ENCODE measurements at regions not wholly inside any gene's neighbourhood (a gene's known extent, or its start where the extent isn't known, plus 50 kb on each side); places are given as distances from the start of the nearest gene placed in this dataset.

- no peaks in the 10 kb centered on the region for H3K9me2 ChIP-seq (ENCODE audit: insufficient read depth)
Measured at GRCh38 chr5:82849885-82850284, 227.3 kb downstream of the TMEM167A start.

More at GRCh38 chr5:82849885-82850284, 227.3 kb downstream of the TMEM167A start:
- Histone ChIP-seq H3K36me3 (ENCODE audit: control insufficient read depth in 1 of 2, insufficient read depth in 2 of 2, low read length in 2 of 2) (no peaks in the 10 kb centered on the region), H3K4me1 (ENCODE audit: control insufficient read depth in 1 of 2, insufficient read depth in 2 of 2, low read length in 2 of 2) (no peaks in the 10 kb centered on the region), H4K20me1 (ENCODE audit: insufficient read depth) (no peaks in the 10 kb centered on the region), H3K4me3 (replicated peaks in 1 of 2; ENCODE audit: low read depth in 1 of 2, low read length in 2 of 2) (no peak overlapping the region), H3K4me2 (ENCODE audit: low read length) (no peak overlapping the region), H3K79me2 (ENCODE audit: insufficient read depth, low read length) (no peaks in the 10 kb centered on the region), H3K27ac (ENCODE audit: low read depth, low read length) (no peak overlapping the region), H2AFZ (ENCODE audit: low read depth, low read length, poor library complexity, severe bottlenecking) (no peak overlapping the region), H3K9me3 (ENCODE audit: control insufficient read depth in 1 of 2, insufficient read depth in 1 of 2, low read depth in 1 of 2, low read length in 2 of 2) (no peaks in the 10 kb centered on the region), H3K9ac (ENCODE audit: low read length) (no peak overlapping the region), H3K27me3 (ENCODE audit: insufficient read depth, low read length) (no peaks in the 10 kb centered on the region)
- TF ChIP-seq FOSL1 (IDR thresholded peaks at IDR 0.05; ENCODE audit: low read depth) = no peak
- no peak for TF ChIP-seq SRF (IDR thresholded peaks at IDR 0.05; ENCODE audit: low read depth)
- TF ChIP-seq ZNF274 (IDR thresholded peaks at IDR 0.05; ENCODE audit: low read depth, low read length) = no peak
- TF ChIP-seq TCF7L2 (IDR thresholded peaks at IDR 0.05; ENCODE audit: borderline replicate concordance, extremely low read depth, insufficient read depth, insufficient read length) = no peak
- TF ChIP-seq ZBTB33 (IDR thresholded peaks at IDR 0.05; ENCODE audit: extremely low read depth, insufficient replicate concordance, low read length) = no peak
- no peak for TF ChIP-seq JUND (IDR thresholded peaks at IDR 0.05)
- no peak for TF ChIP-seq SP1 (IDR thresholded peaks at IDR 0.05; ENCODE audit: low read depth)
- no peak for TF ChIP-seq ELF1 (IDR thresholded peaks at IDR 0.05; ENCODE audit: borderline replicate concordance, low read depth)
- no peak for TF ChIP-seq POLR2A (IDR thresholded peaks at IDR 0.05; ENCODE audit: borderline replicate concordance, extremely low read depth, insufficient read depth, insufficient read length)
- no peak for TF ChIP-seq CEBPB (IDR thresholded peaks at IDR 0.05; ENCODE audit: low read depth)
- TF ChIP-seq CTCF (IDR thresholded peaks at IDR 0.05 in 2 of 3, conservative IDR thresholded peaks at IDR 0.05 in 1 of 3; ENCODE audit: borderline replicate concordance in 1 of 3, insufficient read depth in 1 of 3, low read depth in 2 of 3, low read length in 2 of 3) = no peak
- TF ChIP-seq POLR2AphosphoS5 (IDR thresholded peaks at IDR 0.05; ENCODE audit: low read depth, low read length) = no peak
- TF ChIP-seq RAD21 (IDR thresholded peaks at IDR 0.05; ENCODE audit: low read depth) = no peak
- TF ChIP-seq EGR1 (IDR thresholded peaks at IDR 0.05; ENCODE audit: low read depth) = no peak
- no peak for TF ChIP-seq EZH2 (IDR thresholded peaks at IDR 0.05)
- TF ChIP-seq, protein P1, sequence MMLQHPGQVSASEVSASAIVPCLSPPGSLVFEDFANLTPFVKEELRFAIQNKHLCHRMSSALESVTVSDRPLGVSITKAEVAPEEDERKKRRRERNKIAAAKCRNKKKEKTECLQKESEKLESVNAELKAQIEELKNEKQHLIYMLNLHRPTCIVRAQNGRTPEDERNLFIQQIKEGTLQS (IDR thresholded peaks at IDR 0.05) = no peak
- TF ChIP-seq SIN3A (IDR thresholded peaks at IDR 0.05; ENCODE audit: low read depth) = no peak
- TF ChIP-seq EZH2phosphoT487 (IDR thresholded peaks at IDR 0.05; ENCODE audit: borderline replicate concordance) = no peak
- no peak for TF ChIP-seq CBX3 (IDR thresholded peaks at IDR 0.05; ENCODE audit: low read depth)
- no peak for TF ChIP-seq YY1 (IDR thresholded peaks at IDR 0.05; ENCODE audit: extremely low read depth, insufficient replicate concordance, low read depth, low read length)
- ATAC-seq (no peak), DNase-seq (ENCODE audit: low read depth, low spot score) (no peak)
- ChIA-PET CTCF (no interaction called here), POLR2A (no interaction called here), RAD21 (ENCODE audit: low non-redundant PET in 1 of 2, low total read pairs in 2 of 2, uncharacterized antibody in 2 of 2, unreplicated experiment in 2 of 2) (no interaction called here)
- intact Hi-C loops (cut with micrococcal nuclease) = no loop called here
- BruUV-seq (replicated peaks) = no TSS peak
